ENCODE measurements at regions not wholly inside any gene's neighbourhood (a gene's known extent, or its start where the extent isn't known, plus 50 kb on each side); places are given as distances from the start of the nearest gene placed in this dataset.

DNA sequence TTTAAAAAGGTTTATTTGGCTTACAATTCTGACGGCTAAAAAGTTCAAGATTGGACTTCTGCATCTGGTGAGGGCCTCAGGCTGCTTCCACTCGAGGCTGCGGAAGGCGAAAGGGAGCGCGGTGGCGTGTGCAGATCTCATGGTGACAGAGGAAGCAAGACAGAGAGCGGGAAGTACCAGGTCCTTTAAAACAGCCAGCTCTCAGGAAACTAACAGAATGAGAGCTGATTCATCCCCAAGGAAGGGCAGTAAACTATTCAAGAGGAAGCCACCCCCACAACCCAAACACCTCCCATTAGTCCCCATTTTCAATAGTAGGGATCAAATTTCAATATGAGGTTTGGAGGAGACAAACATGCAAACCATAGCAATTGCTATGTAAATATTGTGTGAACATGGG lies 2144.2 kb upstream of the AGA start:
- Mint-ChIP-seq H3K27me3 (no peaks in the 10 kb centered on the region), H3K4me3 (ENCODE audit: low read depth) (no peak overlapping the region), H3K27ac (peak overlapping the region; percentile 35), H3K9me3 (ENCODE audit: low read depth) (no peaks in the 10 kb centered on the region), H3K36me3 (ENCODE audit: insufficient read depth) (no peaks in the 10 kb centered on the region), H3K4me1 (ENCODE audit: low read depth) (peaks cover 3% of the 10 kb centered on the region)
- DNase-seq (ENCODE audit: low spot score, unreplicated experiment), result no peak
- TF ChIP-seq, protein P1, sequence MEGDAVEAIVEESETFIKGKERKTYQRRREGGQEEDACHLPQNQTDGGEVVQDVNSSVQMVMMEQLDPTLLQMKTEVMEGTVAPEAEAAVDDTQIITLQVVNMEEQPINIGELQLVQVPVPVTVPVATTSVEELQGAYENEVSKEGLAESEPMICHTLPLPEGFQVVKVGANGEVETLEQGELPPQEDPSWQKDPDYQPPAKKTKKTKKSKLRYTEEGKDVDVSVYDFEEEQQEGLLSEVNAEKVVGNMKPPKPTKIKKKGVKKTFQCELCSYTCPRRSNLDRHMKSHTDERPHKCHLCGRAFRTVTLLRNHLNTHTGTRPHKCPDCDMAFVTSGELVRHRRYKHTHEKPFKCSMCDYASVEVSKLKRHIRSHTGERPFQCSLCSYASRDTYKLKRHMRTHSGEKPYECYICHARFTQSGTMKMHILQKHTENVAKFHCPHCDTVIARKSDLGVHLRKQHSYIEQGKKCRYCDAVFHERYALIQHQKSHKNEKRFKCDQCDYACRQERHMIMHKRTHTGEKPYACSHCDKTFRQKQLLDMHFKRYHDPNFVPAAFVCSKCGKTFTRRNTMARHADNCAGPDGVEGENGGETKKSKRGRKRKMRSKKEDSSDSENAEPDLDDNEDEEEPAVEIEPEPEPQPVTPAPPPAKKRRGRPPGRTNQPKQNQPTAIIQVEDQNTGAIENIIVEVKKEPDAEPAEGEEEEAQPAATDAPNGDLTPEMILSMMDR (IDR thresholded peaks at IDR 0.05; ENCODE audit: unreplicated experiment), result no peak

DNA sequence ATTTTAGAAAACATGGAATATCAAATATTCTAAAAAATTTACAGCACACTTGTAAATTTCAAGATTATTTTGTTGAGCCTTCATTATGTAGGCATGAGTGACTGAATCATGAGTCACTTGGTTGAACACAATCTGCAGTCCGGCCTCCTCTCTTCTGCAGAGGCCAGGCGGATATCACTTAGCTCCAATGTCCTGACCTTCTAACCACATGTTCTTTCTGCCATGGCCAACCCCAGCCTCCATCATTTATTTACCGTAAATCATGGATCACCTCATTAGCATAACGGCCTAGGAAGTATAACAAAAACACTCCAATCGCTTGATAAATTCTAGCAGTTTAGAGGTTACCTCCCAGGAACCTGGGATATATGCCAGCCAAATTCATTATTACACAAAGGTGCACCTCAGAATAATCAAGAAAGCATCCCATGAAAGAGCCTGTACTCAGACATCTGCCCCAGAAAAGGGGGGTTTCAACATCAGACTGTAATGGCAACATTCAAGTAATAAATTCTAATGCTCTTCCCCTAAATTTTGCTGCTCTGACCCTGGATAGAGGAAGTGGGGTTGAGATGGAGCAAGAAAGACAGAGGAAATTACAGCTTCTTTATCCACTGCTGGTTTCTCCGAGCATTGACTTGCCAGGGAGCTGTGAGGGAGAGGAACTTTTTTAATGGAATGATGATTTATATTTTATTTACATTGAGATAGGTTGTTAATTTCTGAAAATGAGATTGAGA lies 2153.6 kb upstream of the AGA start:
- H3K27me3 Mint-ChIP-seq, result no peaks in the 10 kb centered on the region
- TF ChIP-seq, protein P1 (IDR thresholded peaks at IDR 0.05; ENCODE audit: unreplicated experiment), result no peak
- no peak overlapping the region for H3K27ac Mint-ChIP-seq
- H3K4me1 Mint-ChIP-seq (ENCODE audit: low read depth), result no peaks in the 10 kb centered on the region
- H3K9me3 Mint-ChIP-seq (ENCODE audit: low read depth), result no peaks in the 10 kb centered on the region
- DNase-seq (ENCODE audit: low spot score, unreplicated experiment), result no peak
- no peak overlapping the region for H3K4me3 Mint-ChIP-seq (ENCODE audit: low read depth)
- no peaks in the 10 kb centered on the region for H3K36me3 Mint-ChIP-seq (ENCODE audit: insufficient read depth)

DNA sequence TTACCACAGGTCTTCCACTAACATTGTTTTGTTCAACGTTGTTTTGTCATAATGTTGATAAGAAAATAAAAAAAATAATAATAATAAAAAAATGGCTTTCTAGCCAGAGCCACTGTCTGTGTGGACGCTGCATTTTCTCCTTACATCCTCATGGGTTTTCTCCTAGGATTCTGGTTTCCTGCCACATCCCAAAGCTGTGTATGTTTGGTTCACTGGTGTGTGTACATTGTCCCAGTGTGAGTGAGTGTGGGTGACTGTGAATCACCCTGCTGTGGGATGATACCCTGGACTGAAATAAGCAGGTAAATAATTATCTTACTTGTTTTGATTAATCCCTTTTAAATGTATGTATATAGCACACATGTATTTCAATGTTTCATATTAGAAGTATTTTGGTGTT lies 2154.4 kb upstream of the AGA start:
- DNase-seq (ENCODE audit: low spot score, unreplicated experiment), result no peak
- Mint-ChIP-seq H3K4me1 (ENCODE audit: low read depth) (no peaks in the 10 kb centered on the region), H3K36me3 (ENCODE audit: insufficient read depth) (no peaks in the 10 kb centered on the region), H3K4me3 (ENCODE audit: low read depth) (no peak overlapping the region), H3K9me3 (ENCODE audit: low read depth) (no peaks in the 10 kb centered on the region), H3K27ac (no peak overlapping the region), H3K27me3 (no peaks in the 10 kb centered on the region)
- TF ChIP-seq, protein P1 (IDR thresholded peaks at IDR 0.05; ENCODE audit: unreplicated experiment), result no peak

DNA sequence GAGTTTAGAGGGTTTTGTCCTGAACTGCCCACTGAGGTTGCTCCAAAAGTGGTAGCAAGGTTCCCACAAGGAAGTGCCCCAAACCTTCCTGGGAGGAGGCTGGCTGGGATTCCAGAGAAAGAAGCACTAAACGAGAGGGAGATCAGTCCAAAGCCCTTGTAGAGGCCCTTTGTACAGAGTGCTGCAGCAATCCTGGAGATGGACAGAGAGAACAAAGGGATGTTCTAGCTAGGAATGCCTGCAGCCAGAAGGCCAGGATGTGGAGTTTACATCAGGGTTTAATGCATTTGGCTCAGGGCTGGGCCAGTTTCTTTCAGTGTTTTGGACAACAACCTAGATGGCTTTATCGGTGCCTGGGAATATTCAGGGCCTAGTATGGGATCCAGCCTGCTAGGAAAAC lies 2155.1 kb upstream of the AGA start:
- TF ChIP-seq, protein P1 (IDR thresholded peaks at IDR 0.05; ENCODE audit: unreplicated experiment), result no peak

DNA sequence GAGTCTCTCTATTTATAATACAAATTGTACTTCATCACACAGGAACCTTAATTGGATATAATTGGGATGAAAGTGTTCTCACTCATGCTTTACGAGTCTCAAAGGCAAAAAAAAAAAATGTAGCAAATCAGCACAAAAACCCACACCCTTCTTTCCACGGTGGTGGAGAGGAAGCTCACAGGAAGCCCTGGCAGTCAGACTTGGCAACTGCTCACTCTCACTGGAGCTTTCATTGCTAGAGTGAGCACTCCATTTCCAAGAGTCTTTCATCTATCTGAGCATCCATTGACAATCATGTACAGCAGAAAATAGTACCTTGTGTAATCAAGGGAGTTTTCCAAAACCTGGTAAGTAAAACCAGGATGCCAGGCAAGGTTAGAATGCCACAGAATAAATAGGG lies 2159.4 kb upstream of the AGA start:
- no peaks in the 10 kb centered on the region for H3K4me1 Mint-ChIP-seq (ENCODE audit: low read depth)
- H3K27me3 Mint-ChIP-seq, result no peaks in the 10 kb centered on the region
- no peak overlapping the region for H3K4me3 Mint-ChIP-seq (ENCODE audit: low read depth)
- H3K36me3 Mint-ChIP-seq (ENCODE audit: insufficient read depth), result no peaks in the 10 kb centered on the region
- TF ChIP-seq, protein P1 (IDR thresholded peaks at IDR 0.05; ENCODE audit: unreplicated experiment), result no peak
- H3K9me3 Mint-ChIP-seq (ENCODE audit: low read depth), result no peaks in the 10 kb centered on the region
- H3K27ac Mint-ChIP-seq, result no peak overlapping the region
- DNase-seq (ENCODE audit: low spot score, unreplicated experiment), result no peak

More for the DNA sequence above, 2155.1 kb upstream of the AGA start:
- Mint-ChIP-seq H3K36me3 (ENCODE audit: insufficient read depth) (no peaks in the 10 kb centered on the region), H3K27me3 (no peaks in the 10 kb centered on the region), H3K9me3 (ENCODE audit: low read depth) (no peaks in the 10 kb centered on the region), H3K27ac (no peak overlapping the region), H3K4me3 (ENCODE audit: low read depth) (no peak overlapping the region), H3K4me1 (ENCODE audit: low read depth) (no peaks in the 10 kb centered on the region)
- no peak for DNase-seq (ENCODE audit: low spot score, unreplicated experiment)
